H1 (cell line): ENCODE measurements at regions not wholly inside any gene's neighbourhood (a gene's known extent, or its start where the extent isn't known, plus 50 kb on each side); places are given as distances from the start of the nearest gene placed in this dataset.

Source experiments
- CTCF ChIA-PET: fragments of 300-600 bp; sonication (Branson Sonifier 250); formaldehyde crosslinking; loops from one replicate; lab custom pipeline; 2021; ENCODE audit not compliant: partially characterized antibody; lab: Charles Lee
- POLR2A ChIA-PET: fragments of 300-600 bp; sonication (Branson Sonifier 250); formaldehyde crosslinking; loops from one replicate; lab custom pipeline; 2021; ENCODE audit warnings: inconsistent platforms; ENCODE audit not compliant: partially characterized antibody; lab: Charles Lee
- DNase-seq, 2 experiments: peaks; one replicate each; pipeline versions ENCODE4 v3.0.0 to v3.0.0-alpha.2; 2010 to 2022; ENCODE audit warnings: low spot score in 2 of 2, low read depth in 1 of 2, mixed read lengths in 1 of 2
- FAIRE-seq: peaks from 2 replicates; lab custom pipeline; 2011; peaks lifted over from hg19 to GRCh38; lab: Jason Lieb, UNC
- H2AFZ ChIP-seq: 2 replicates; pipeline ENCODE4 v1.8.1; 2012; ENCODE audit warnings: low read length, inconsistent platforms
- H2AK5ac ChIP-seq: 2 replicates; pipeline ENCODE4 v1.6.1; 2013; ENCODE audit warnings: low read depth, low read length
- H2BK120ac ChIP-seq: replicated peaks from 2 replicates; pipeline ENCODE3; 2013; ENCODE audit warnings: low read depth, low read length, inconsistent platforms
- H2BK12ac ChIP-seq: 2 replicates; pipeline ENCODE4 v1.6.1; 2013; ENCODE audit warnings: low read depth, low read length
- H2BK15ac ChIP-seq: 2 replicates; pipeline ENCODE4 v1.6.1; 2013; ENCODE audit warnings: low read length
- H2BK20ac ChIP-seq: 2 replicates; pipeline ENCODE4 v1.6.1; 2013; ENCODE audit warnings: low read length
- H2BK5ac ChIP-seq: 2 replicates; pipeline ENCODE4 v1.6.1; 2013; ENCODE audit warnings: low read depth, low read length
- H3K14ac ChIP-seq: 2 replicates; pipeline ENCODE4 v1.6.1; 2013; ENCODE audit warnings: inconsistent platforms; ENCODE audit not compliant: insufficient read length
- H3K18ac ChIP-seq: 2 replicates; pipeline ENCODE4 v1.6.1; 2013; ENCODE audit warnings: low read length; ENCODE audit errors: extremely low read depth
- H3K23ac ChIP-seq: 2 replicates; pipeline ENCODE4 v1.6.1; 2013; ENCODE audit warnings: inconsistent platforms; ENCODE audit not compliant: insufficient read length
- H3K23me2 ChIP-seq: 2 replicates; pipeline ENCODE4 v1.6.1; 2013; ENCODE audit warnings: low read depth, low read length
- H3K27ac ChIP-seq: 2 replicates; pipeline ENCODE4 v1.6.1; 2011; ENCODE audit warnings: low read depth, low read length, inconsistent platforms
- H3K27me3 ChIP-seq, 4 experiments: replicated peaks in 1 of 4; 1 replicate in 1 of 4; 2 replicates in 3 of 4; pipeline versions ENCODE4 v1.6.1 to v1.8.1; 2011 to 2013; ENCODE audit warnings: low read length in 3 of 4, mild to moderate bottlenecking in 3 of 4, inconsistent platforms in 2 of 4, mixed read lengths in 2 of 4, moderate library complexity in 1 of 4; ENCODE audit not compliant: control insufficient read depth in 3 of 4, insufficient read depth in 3 of 4; ENCODE audit errors: extremely low read depth in 1 of 4
- H3K36me3 ChIP-seq, 4 experiments: 2 replicates each; pipeline versions ENCODE4 v1.6.1 to v1.8.1; 2011 to 2013; ENCODE audit warnings: mild to moderate bottlenecking in 4 of 4, low read length in 3 of 4, moderate library complexity in 2 of 4, control low read depth in 1 of 4, inconsistent platforms in 1 of 4; ENCODE audit not compliant: insufficient read depth in 4 of 4, control insufficient read depth in 2 of 4
- H3K4ac ChIP-seq: replicated peaks from 2 replicates; pipeline ENCODE3; 2013; ENCODE audit warnings: low read length, low read depth, mixed read lengths, inconsistent platforms; ENCODE audit not compliant: insufficient read length
- H3K4me1 ChIP-seq, 4 experiments: replicated peaks in 1 of 4; 1 replicate in 1 of 4; 2 replicates in 3 of 4; pipeline versions ENCODE4 v1.6.1 to v1.8.1; 2011 to 2013; ENCODE audit warnings: low read length in 3 of 4, inconsistent platforms in 2 of 4, mixed read lengths in 1 of 4; ENCODE audit not compliant: insufficient read depth in 4 of 4, control insufficient read depth in 3 of 4
- H3K4me2 ChIP-seq, 2 experiments: 2 replicates each; pipeline versions ENCODE4 v1.6.1 to v1.8.1; 2011 to 2013; ENCODE audit warnings: low read depth in 2 of 2, low read length in 2 of 2, control low read depth in 1 of 2, inconsistent platforms in 1 of 2, mild to moderate bottlenecking in 1 of 2; ENCODE audit not compliant: insufficient read depth in 1 of 2
- H3K4me3 ChIP-seq, 4 experiments: fragments of 200-600, 300-600 bp in 1 of 4; sonication (generic), shearing (Covaris generic), sonication (Bioruptor Twin) in 1 of 4; 2 replicates each; pipeline versions ENCODE4 v1.5.1 to v1.8.1; 2011 to 2016; ENCODE audit warnings: low read length in 4 of 4, low read depth in 3 of 4, control low read depth in 2 of 4, inconsistent platforms in 2 of 4, mild to moderate bottlenecking in 2 of 4, mixed read lengths in 1 of 4, moderate library complexity in 1 of 4; ENCODE audit not compliant: insufficient read depth in 2 of 4; ENCODE audit errors: extremely low read depth in 1 of 4
- H3K56ac ChIP-seq: replicated peaks from 2 replicates; pipeline ENCODE3; 2013; ENCODE audit warnings: low read depth, mild to moderate bottlenecking, mixed read lengths, low read length, inconsistent platforms; ENCODE audit not compliant: insufficient read length
- H3K79me1 ChIP-seq: 2 replicates; pipeline ENCODE4 v1.6.1; 2013; ENCODE audit warnings: low read depth, low read length, control low read depth
- H3K79me2 ChIP-seq, 2 experiments: 2 replicates each; pipeline versions ENCODE4 v1.6.1 to v1.8.1; 2012 to 2013; ENCODE audit warnings: low read length in 2 of 2, mild to moderate bottlenecking in 2 of 2, inconsistent platforms in 1 of 2; ENCODE audit not compliant: insufficient read depth in 2 of 2, control insufficient read depth in 1 of 2
- H3K9ac ChIP-seq, 4 experiments: replicated peaks in 1 of 4; 1 replicate in 1 of 4; 2 replicates in 3 of 4; pipeline versions ENCODE4 v1.6.1 to v1.8.1; 2011 to 2013; ENCODE audit warnings: low read depth in 3 of 4, low read length in 3 of 4, control low read depth in 2 of 4, mild to moderate bottlenecking in 2 of 4, moderate library complexity in 2 of 4, inconsistent platforms in 1 of 4; ENCODE audit errors: extremely low read depth in 1 of 4
- H3K9me3 ChIP-seq, 2 experiments: 2 replicates each; pipeline versions ENCODE4 v1.6.1 to v1.8.1; 2012 to 2013; ENCODE audit warnings: mild to moderate bottlenecking in 2 of 2, moderate library complexity in 2 of 2, control low read depth in 1 of 2, inconsistent platforms in 1 of 2, low read depth in 1 of 2, low read length in 1 of 2, mixed read lengths in 1 of 2; ENCODE audit not compliant: insufficient read depth in 2 of 2
- H4K20me1 ChIP-seq, 2 experiments: replicated peaks in 1 of 2; 2 replicates each; pipeline versions ENCODE3 to v1.8.1; 2011 to 2013; ENCODE audit warnings: inconsistent platforms in 2 of 2, low read length in 2 of 2, mild to moderate bottlenecking in 1 of 2; ENCODE audit not compliant: insufficient read depth in 2 of 2, control insufficient read depth in 1 of 2
- H4K5ac ChIP-seq: 2 replicates; pipeline ENCODE4 v1.6.1; 2013; ENCODE audit warnings: low read length, low read depth, mixed read lengths, inconsistent platforms; ENCODE audit not compliant: insufficient read length
- H4K8ac ChIP-seq: 2 replicates; pipeline ENCODE4 v1.8.0; 2013; ENCODE audit warnings: mild to moderate bottlenecking, moderate library complexity, low read length, inconsistent platforms; ENCODE audit not compliant: insufficient read depth; ENCODE audit errors: extremely low read depth
- H4K91ac ChIP-seq: replicated peaks from 2 replicates; pipeline ENCODE3; 2013; ENCODE audit warnings: low read length, mixed read lengths, inconsistent platforms; ENCODE audit not compliant: insufficient read length
- EZH2 ChIP-seq: fragments of 200-600 bp; sonication (generic); IDR thresholded peaks from 2 replicates; pipeline ENCODE4 v1.7.1; 2012; ENCODE audit warnings: low read depth, mild to moderate bottlenecking, moderate library complexity, low read length, inconsistent platforms; ENCODE audit not compliant: severe bottlenecking
- JUND ChIP-seq: IDR thresholded peaks from 2 replicates; pipeline ENCODE4 v1.6.1; 2011; ENCODE audit warnings: mild to moderate bottlenecking, improper control_type of control experiment, low read length
- KDM4A ChIP-seq: IDR thresholded peaks from one replicate; pipeline ENCODE4 v1.7.1; 2012; ENCODE audit warnings: low read depth, mild to moderate bottlenecking, moderate library complexity, low read length, inconsistent platforms; ENCODE audit not compliant: severe bottlenecking
- POLR2AphosphoS5 ChIP-seq: IDR thresholded peaks from 2 replicates; pipeline ENCODE4 v1.6.1; 2011; ENCODE audit warnings: low read depth, low read length
- SUZ12 ChIP-seq: fragments of 200-600 bp; sonication (generic); IDR thresholded peaks from 2 replicates; pipeline ENCODE4 v1.6.1; 2012; ENCODE audit warnings: mild to moderate bottlenecking, inconsistent platforms, low read length, moderate library complexity, mixed read lengths
- WGBS, 2 experiments: shearing (Covaris generic) in 1 of 2; methylation state at CpG; one replicate each; pipeline versions ENCODE4 v1.1.6 to v1.1.7; 2013 to 2015; ENCODE audit warnings: low lambda C conversion rate in 2 of 2, mixed read lengths in 2 of 2, inconsistent platforms in 1 of 2, low coverage in 1 of 2, missing lambda C conversion rate in 1 of 2; ENCODE audit not compliant: insufficient replicate concordance in 2 of 2, insufficient coverage in 1 of 2, insufficient read length in 1 of 2; ENCODE audit errors: extremely low coverage in 1 of 2, missing lambda C conversion rate in 1 of 2; 5-methylcytosine and 5-hydroxymethylcytosine counted together

DNA sequence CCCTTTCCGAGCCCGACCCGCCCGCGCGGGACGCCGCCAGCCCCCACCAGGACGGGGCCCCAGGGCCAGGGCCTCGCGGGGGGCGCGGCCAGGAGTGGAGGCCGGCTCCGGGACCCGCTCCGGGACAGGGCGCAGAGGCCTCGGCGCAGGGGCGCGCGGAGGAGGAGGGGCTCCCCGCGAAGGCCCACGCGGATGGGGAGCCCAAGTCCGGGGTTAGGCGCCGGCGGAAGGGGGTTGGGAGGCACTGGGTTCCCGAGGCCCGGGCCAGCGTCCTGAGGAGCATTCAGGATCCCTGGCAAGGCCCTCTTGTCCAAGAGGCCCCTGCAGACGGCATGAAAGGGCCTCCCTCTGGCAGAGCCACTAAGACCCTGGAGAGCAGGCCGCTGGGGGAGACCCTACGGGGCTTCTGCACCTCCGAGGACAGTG lies 57.8 kb upstream of the CIBAR2 start:
- Histone ChIP-seq H3K4me3 (peak overlapping the region; percentile 42 to 60 (median 46); a peak in 6 of 8 replicates), H3K18ac (no peak overlapping the region; the same call in 1 of the 2 replicates), H4K91ac (no peak overlapping the region), H2BK20ac (no peak overlapping the region), H3K36me3 (no peaks in the 10 kb centered on the region), H3K79me2 (peaks cover 0 to 12% of the 10 kb centered on the region in 2 experiments; a peak in 1 of 4 replicates), H3K56ac (no peak overlapping the region), H2AFZ (no peak overlapping the region), H3K79me1 (0 out of 2 replicates have a peak, but pooled peaks cover 5% of the 10 kb centered on the region), H3K27ac (no peak overlapping the region), H2BK120ac (no peak overlapping the region), H3K14ac (no peak overlapping the region), H4K5ac (no peak overlapping the region), H3K4me1 (peaks cover 6 to 41% (median 20%) of the 10 kb centered on the region in 4 experiments), H4K20me1 (peaks cover 21 to 27% of the 10 kb centered on the region in 2 experiments), H3K27me3 (peaks cover 1 to 22% (median 15%) of the 10 kb centered on the region in 4 experiments; a peak in 6 of 7 replicates), H3K9me3 (no peaks in the 10 kb centered on the region), H2BK5ac (no peak overlapping the region), H2BK15ac (no peak overlapping the region), H4K8ac (peak overlapping the region; percentile 8; the same call in 1 of the 2 replicates), H2AK5ac (no peak overlapping the region), H3K4me2 (peak overlapping the region; percentile 38 to 88), H3K23me2 (peaks cover 6% of the 10 kb centered on the region; the same call in 1 of the 2 replicates), H3K23ac (no peak overlapping the region), H3K4ac (no peak overlapping the region), H3K9ac (no peak overlapping the region), H2BK12ac (no peak overlapping the region)
- ChIA-PET POLR2A (interaction anchor here (1.4 to 4.4 kb wide), 2 partner anchors 11 to 17 kb away, joined by 4 to 18 read pairs; no protein-coding TSS in a partner anchor), CTCF (interaction anchor here (0.9 to 1.9 kb wide), 6 partner anchors 43 to 65 kb away, joined by 3 to 13 read pairs (median 3); no protein-coding TSS in a partner anchor)
- FAIRE-seq: no peak
- 15% methylated on average over 27 of the region's 38 CpGs; no CpG with 5 or more reads in 1 of the 2 experiments for WGBS, 2 experiments
- TF ChIP-seq EZH2 (peak; percentile 51), POLR2AphosphoS5 (no peak), KDM4A (peak; percentile 9), SUZ12 (peak; percentile 52), JUND (no peak)
- no peak for DNase-seq
